Dermis microvascular lymphatic vessel endothelial cell (primary cell): ENCODE measurements at regions not wholly inside any gene's neighbourhood (a gene's known extent, or its start where the extent isn't known, plus 50 kb on each side); places are given as distances from the start of the nearest gene placed in this dataset.
A peak's percentile ranks its signal among the peaks of the same experiment; 100 is the strongest.

ENCODE experiments used
- DNase-seq, 2 donors: peaks; one replicate each; pipeline versions ENCODE4 v3.0.0 to v3.0.0-alpha.2; 2010; ENCODE audit warnings: low read depth in 2 of 2

DNA sequence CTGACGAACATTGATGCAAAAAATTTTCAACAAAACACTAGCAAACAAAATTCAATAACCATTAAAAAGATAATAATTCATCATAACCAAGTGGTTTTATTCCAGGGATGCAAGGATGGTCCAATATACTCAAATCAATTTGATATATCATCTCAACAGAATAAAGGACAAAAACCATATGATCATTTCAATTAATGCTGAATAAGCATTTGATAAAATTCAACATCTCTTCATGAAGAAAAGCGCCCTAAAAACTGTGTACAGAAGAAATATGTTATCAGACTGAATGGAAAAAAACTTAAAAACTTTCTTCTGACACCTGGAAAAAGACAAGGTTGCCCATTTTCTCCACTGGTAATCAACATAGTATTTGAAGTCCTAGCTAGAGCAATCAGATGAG, 720.3 kb upstream of the RGMB start:
- DNase-seq, result no peak

GRCh38 chr5:98060148-98060547, 713.3 kb upstream of the RGMB start:
- no peak for DNase-seq

DNA sequence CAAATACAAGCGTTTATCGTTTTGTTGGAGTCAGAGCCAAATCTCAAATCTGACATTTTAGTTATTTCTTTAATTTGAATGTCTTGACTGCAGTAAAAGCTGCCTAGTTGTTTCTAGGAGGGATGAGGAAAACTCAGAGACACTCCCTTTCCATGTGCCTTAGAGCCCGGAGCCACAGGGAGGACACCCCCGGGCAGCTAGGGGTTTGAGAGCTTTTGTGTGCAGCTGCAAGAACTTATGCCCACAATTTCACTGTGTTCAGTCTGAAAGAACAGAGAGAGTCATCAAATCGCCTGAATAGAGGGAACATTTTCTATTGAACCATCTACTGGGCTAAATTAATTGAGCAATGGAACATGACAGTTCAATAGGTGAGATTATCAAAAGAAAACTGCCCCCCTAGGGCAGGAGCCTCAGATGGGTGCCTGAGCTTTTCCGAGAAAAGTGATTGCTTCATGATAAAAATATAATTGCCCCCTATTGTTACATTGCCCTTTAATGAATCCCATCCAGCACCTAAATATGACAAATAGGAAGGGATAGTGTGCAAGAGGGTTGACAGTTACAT, 709.3 kb upstream of the RGMB start:
- no peak for DNase-seq

DNA sequence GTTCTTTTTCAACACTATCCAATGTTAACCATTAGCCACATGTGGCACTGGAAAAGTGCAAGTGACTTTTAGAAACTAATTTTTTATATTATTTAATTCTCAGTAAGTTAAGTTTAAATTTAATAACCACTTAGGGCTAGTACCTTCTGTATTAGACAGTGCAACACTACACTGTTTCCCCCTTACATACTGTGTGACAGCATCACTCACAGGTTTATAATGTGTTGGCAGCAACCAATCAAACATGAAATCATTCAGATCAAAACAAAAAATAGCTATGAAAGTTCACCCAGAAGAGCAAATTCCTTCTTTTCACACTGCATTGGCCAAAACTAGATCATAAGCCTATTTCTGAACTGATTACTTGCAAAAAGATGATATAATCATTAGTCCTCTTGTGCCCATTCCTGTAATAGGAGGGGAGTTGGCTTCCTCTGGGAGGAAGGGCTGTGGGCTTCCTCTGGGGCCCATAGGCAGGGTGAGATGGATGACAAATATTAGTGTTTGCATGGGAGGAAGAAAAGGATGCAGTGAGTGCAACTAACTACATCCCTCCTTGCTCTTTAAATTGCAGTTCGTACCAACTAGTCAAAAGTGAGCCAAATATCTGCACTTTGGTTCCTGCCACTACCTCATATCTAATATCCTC, 708.1 kb upstream of the RGMB start:
- no peak for DNase-seq

- no peak for DNase-seq
Measured at GRCh38 chr5:98066910-98067309, 706.6 kb upstream of the RGMB start.

DNA sequence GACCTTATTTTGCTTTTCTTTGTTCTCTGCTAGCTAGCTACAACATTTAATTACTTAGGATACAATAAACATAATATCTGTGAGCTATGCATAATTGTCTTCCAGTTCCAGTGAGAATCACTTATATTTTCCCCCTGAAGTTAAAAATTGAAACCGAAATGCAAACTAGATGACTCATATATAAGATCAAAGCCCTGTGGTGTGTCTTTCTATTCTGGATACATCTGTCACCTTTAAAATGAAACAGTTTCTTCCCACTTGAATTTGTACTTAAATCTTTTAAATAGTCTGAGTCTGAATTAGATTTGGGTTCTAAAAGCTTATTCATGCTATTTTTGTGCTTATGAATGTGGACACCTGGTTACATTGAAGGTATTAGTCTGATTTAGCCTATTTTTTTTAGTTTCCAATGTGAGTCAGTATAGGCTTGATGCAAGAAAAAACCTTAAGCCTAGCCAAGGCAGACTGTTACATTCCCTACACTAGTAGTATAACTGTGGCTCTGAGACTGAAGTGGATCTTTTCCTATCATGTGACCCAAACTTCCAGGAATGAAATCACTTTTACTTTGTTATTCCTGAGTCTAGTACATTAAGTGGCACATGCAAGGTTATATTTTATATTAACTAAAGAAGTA, 703.5 kb upstream of the RGMB start:
- no peak for DNase-seq

DNA sequence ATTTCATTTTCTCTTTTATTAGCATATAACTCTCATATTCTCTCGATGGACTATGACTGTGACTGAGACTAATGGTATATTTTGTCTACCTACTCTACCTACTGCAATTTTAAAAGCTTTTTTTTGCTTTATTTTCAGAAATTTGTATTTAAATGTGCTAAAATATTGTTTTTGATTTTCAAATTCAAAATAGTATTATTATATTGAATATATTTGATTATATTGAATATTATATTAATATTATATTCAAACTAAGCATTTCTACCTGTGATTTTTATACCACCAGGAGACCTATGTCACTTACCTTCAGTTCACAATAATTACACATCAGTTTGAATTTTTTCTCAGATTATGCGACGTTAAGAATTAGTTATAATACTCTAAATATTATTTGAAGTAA, 700.5 kb upstream of the RGMB start:
- no peak for DNase-seq

DNA sequence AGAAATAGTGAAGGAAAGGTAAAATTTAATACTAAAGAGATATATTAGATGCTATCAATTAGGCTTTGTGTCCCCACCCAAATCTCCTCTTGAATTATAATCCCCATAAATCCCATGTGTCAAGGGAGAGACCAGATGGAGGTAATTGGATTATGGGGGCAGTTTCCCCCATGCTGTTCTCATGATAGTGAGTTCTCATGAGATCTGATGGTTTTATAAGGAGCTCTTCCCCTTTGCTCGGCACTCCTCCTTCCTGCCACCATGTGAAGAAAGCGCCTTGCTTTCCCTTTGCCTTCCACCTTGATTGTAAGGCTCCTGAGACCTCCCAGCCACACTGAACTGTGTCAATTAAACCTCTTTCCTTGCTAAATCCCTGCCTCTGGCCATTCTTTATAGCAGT, 697.0 kb upstream of the RGMB start:
- DNase-seq, result no peak

DNA sequence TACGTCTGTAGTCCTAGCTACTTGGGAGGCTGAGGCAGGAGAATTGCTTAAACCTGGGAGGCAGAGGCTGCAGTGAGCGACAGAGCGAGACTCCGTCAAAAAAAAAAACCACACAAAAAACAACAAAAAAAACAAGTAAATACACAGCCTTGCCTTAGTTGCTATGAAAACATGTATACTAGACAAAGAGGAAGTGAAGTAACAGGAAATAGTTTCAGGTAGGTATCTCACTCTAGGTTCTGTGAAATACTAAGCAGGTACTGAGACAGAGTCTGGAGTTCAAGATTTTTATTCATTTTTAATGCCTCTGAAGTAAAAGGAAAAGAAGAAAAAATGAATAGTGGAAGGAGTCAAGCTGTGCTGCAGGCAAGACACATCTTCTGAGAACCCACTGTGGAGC, 687.9 kb upstream of the RGMB start:
- DNase-seq, result no peak

DNA sequence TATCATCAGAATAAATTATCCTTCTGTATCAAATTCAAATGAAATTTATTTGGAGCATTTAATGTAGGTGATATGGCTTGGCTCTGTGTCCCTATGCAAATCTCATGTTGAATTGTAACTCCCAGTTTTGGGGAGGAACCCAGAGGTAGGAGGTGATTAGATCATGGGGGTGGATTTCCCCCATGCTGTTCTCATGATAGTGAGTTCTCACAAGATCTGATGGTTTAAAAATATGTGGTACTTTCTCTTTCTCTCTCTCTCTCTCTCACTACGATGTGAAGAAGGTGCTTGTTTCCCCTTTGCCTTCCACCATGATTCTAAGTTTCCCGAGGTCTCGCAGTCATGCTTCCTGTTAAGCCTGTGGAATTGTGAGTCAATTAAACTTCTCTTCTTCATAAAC, 678.4 kb upstream of the RGMB start:
- DNase-seq, result peak in 1 of 2 donors; percentile 14

- no peak for DNase-seq
Measured at GRCh38 chr5:98096155-98096554, 677.3 kb upstream of the RGMB start.

DNA sequence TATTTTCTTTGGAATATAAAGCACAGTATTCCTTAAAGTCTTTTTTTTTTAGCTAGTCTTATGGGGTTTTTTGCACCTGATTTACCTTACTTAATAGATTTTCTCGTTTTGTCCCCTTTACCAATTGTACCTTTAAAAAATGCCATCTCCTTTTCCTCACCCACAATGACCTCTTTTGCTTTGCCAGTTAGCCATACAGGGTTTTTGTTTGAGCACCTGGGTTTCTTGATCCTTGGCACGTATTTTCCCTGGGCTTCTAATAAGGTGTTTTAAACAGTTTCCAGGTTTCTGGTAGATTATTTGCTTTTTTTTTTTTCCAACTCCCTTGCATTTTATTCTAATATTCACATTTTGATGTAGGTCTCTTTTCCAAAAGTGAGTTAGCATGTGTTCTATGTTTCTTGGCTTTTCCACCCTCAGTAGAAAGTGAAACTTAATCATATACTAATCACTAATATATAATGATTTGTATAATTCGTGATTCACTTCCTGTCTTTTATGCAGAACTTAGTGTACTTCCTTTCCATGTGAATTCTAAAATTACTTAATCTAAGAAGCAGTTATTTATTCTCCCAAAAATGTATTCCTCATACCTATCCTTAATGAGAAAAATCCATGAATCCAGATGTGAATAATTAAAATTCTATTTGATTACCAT, 673.9 kb upstream of the RGMB start:
- peak in 1 of 2 donors; percentile 15 for DNase-seq

DNA sequence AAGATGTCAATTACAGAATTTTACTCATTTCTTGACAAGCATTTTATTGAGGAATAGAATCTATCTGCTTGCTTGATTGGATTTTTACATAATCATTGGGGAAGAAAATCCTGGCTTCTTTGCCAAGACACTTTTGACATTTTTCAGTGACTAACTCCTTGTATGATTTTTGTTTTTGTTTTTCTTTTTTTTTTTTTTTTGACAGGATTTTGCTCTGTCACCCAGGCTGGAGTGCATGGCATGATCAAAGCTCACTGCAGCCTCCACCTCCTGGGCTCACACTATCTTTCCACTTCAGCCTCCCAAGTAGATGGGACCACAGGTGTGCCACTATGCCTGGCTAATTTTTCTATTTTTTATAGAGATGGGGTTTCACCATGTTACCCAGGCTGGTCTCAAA, 672.3 kb upstream of the RGMB start:
- DNase-seq, result no peak

DNA sequence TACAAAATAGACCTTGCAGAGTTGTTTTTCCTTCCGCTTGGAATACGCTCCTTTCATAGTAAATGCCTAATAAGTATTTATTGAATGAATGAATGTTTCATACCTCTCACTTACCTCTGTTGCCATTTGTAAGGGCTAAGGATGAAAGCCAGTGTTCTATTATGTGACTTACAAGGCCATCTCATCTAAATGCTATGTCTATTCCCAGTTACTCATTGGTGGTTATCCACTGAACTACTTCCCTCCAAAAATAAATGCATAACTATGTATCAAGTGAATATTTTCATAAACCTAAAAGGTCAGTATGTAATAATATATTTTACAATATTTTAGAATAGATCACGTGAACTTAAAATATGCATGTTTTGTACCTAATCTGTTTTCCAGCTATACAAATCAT, 670.5 kb upstream of the RGMB start:
- no peak for DNase-seq

DNA sequence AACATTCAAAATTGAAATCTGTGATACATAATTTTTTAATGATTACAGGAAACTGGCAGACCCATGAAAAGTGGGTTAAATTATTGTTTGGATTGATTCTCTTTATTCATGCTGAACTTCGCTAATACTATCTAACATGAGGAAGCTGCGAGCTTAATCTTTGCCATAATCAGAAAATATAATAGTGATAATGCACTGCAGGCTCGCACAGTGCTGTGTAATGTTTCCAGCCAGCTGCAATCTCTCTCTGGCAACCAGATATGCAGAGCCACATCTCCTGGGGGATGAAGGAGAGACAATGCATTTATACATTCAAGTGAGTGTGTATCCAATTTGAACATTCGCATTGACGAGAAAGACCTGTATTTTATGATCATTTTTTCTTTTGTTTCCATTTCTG, 669.7 kb upstream of the RGMB start:
- DNase-seq, result no peak

DNA sequence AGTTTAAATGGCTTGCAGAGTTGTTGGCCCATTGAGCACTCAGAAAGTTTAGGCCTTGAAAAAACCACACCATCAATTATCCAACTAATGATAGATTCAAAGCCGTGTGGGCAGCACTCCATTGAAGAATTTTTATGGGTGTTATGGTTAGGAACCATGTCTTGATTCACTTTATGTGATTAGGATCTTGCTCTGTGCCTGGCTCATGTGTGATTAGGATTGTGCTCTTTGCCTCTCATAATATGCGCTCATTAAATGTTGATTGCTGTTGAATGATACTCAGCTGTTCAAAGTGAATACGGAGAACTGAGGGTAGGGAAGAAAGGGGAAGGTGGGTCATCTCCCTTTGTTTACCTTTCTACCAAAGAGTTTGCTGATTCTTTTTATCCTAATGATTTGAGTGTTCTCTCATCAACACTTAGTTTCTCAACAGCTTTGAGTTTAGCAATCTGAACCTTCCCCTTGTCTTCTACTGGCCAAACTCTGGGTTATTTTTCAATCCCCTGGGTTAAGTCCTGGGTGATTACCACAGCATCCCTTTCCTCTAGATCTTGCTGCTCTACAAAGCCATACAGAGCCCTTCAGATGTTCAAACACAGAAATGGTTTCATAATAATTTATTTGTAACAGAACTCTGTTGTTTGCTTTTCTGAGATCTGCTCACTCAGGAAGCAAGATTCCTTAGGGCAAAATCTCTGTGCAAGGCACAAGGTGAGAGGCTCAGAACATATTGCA, 668.8 kb upstream of the RGMB start:
- DNase-seq, result no peak

DNA sequence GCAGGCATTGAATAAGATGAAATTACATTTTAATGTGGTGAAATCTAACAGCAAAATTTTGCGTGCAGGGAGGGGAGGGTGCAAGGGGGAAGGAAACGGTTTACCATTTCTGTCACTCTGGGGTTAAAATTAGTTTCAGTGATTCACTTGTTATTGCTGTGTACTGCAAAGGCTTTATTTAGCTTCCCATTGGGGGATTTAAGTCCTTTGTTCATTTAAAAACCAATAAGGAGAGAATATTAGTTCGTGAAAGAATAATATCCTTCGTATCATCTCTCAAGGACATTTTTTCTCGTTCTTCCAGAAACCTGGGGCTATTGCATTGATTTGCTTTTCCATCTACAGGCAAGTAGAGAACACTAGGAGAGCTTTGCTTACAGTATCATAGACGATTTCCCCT, 667.8 kb upstream of the RGMB start:
- no peak for DNase-seq

GRCh38 chr5:98106116-98107031, 667.1 kb upstream of the RGMB start:
- peak in 1 of 2 donors; percentile 3 for DNase-seq

DNA sequence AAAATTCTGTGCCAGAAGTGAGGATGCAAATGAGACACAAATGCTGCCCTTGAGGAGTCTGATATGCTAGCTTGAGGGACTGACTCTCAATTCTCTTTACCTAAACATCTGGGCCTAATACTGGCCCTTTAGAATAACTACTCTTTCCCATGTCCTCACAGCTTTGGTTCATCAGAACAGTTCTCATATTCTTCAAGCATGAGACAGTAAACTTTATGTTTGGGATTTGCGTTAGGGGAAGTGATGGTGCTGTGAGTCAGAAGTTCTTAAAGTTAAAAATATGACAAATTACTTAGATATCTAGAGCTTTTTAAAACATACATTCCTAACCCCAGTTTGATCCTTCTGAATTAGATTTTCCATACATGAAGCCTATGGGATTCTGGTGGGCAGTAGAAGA, 665.0 kb upstream of the RGMB start:
- DNase-seq, result peak in 1 of 2 donors; percentile 61

DNA sequence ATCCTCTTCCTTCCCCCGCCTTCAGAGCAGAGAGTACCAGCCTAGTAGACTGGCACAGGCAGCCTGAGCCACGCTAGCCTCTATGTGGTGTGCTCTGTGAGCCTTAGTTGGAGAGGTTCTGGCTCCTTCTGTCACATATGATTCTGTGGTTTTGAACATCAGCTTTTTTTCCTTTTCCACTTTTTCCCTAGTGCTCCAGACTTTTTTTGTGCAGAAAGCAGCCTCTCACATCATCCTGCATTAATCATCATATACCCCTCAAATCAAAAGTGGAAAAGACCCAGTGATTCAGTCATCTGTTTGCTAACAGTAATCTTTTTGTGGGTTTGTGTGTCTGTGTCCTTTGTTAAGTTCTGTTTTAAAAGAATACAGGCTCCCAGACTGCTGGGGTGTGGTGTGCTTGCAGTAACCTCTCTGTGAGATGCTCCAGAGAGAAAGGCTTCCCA, 663.9 kb upstream of the RGMB start:
- peak in 1 of 2 donors; percentile 37 for DNase-seq

- peak in 1 of 2 donors; percentile 34 for DNase-seq
Measured at GRCh38 chr5:98110282-98110691, 663.2 kb upstream of the RGMB start.
